ENCODE measurements at regions not wholly inside any gene's neighbourhood (a gene's known extent, or its start where the extent isn't known, plus 50 kb on each side); places are given as distances from the start of the nearest gene placed in this dataset.
"Not testable (repeated sequence)": the region's sequence is repeated elsewhere in the genome, so short reads cannot be mapped to it uniquely, and the experiment has no call there.

DNA sequence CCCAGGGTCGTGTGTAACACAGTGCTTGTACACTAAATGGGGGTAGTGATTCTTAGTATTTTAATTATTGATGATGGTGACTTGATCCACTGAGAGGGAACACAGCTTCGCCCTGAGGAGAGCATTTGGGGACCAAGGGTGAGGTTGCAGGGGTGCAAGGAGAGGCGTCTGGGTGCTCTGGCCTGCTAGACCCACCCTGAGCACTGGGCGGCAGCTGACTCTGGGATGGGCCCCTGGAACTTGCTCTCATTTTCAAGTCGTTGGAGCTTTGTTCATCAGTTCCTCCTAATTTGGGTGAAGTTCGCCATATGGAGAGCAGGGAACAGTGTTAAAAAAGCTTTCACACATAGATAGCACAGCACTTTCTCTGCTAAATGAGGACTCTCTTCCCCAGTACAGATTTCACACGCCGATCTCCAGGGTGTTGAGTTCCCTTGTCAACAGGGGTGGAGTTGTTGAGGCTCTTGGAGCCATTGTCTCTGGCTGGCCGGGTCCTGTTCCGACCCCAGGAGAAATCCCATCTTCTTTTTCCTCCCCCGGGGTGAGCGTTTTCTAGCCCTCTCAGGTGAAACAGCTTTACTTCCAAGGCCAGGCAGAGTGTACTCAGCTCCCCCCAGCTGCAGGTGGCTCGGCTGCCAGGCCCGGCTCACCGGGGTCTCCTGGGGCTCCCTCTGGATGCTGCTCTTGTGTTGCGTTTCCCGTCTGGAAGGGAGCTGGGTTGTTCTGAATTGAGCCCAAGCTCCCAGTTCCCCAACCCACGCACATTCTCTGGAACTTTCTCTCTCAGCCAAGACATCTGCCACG lies 367.4 kb downstream of the RPS6KC1 start:
- DNase-seq = no peak

GRCh38 chr1:213419401-213420030 lies 368.5 kb downstream of the RPS6KC1 start:
- no peak for DNase-seq

DNA sequence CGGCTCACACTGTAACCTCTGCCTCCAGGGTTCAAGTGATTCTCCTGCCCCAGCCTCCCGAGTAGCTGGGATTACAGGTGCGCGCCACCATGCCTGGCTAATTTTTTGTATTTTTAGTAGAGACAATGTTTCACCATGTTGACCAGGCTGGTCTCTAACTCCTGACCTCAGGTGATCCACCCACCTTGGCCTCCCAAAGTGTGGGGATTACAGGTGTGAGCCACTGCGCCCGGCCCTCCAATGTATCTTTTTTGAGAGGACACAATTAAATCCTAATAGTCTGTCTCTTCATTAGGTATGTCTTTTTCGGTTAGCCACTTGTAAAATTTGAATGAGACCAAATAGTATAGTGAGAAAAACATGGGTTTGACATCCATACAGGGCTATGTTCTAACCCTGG lies 370.1 kb downstream of the RPS6KC1 start:
- DNase-seq = not testable (repeated sequence)

DNA sequence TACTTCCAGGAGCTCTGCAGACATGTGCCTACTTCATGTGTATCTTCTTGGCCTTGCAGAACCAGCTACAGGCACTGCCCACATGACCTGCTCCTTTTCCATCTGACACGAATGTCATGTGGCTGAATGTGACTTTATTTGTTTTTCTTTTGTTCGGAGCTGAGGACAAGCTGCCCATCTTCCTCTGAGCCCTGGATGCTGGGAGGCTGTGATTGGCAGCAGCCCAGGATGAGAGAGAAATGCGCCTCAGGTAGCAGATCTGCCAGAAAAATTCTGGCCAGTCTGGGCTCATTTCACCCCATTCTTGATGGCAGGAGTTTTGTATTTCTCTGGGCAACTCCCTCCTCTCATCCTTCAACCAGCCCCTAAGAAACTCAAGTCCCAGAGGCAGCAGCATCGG lies 372.0 kb downstream of the RPS6KC1 start:
- DNase-seq = no peak

GRCh38 chr1:213423605-213424004 lies 372.6 kb downstream of the RPS6KC1 start:
- DNase-seq = no peak

DNA sequence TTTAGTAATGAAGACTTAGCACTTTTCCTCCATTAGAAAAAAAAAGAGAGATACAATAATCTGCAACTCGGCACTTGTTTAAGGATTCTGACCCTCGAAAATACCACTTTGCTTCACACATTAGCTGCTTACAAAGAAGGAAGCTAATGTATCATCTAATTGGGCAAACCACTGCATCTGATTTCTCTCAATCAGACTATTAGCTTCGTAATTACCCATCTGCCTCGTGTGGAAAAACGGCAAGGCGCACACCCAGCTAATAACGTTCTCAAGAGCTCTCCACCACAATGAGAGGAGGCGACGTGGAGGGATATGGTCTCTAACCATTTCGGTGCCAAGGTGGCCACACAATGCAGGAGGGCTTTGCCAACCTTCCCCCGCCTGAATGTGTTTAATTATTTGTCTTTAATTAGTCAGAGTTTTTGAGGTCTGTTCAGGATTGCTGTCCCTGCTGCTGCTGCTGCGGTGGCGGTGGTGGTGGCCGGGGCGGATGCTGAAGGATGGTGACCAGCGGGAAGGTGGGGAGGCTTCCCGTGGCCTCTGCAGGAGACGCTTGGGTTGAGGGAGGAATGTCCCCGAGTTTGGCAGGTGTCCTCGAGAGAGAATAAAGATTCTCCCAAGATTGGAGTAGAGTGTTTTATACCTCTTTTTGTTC lies 374.5 kb downstream of the RPS6KC1 start:
- peak; percentile 51 for DNase-seq

DNA sequence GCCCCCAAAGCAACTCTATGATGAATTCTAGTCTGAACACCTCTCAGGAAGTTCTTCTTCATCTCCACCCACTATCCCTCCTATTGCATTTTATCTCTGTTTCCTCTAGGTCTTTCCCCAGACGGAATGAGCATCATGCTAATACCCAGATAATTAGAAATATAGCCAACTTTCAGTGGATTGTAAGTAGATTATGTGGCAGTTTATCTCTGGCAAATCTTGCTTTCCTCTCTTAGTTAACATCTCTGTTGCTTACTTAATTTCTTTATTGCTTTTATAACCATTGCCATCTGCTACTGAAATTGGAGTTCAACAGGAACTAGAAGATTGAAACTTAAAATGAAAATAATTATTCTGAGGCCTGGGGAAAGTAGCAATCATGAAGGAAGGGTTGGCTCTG lies 378.6 kb downstream of the RPS6KC1 start:
- DNase-seq = peak; percentile 3

- no peak for DNase-seq
These were observed 384.7 kb downstream of the RPS6KC1 start for GRCh38 chr1:213435715-213436114.

- no peak for DNase-seq
These were observed 387.3 kb downstream of the RPS6KC1 start for GRCh38 chr1:213438339-213438738.

DNA sequence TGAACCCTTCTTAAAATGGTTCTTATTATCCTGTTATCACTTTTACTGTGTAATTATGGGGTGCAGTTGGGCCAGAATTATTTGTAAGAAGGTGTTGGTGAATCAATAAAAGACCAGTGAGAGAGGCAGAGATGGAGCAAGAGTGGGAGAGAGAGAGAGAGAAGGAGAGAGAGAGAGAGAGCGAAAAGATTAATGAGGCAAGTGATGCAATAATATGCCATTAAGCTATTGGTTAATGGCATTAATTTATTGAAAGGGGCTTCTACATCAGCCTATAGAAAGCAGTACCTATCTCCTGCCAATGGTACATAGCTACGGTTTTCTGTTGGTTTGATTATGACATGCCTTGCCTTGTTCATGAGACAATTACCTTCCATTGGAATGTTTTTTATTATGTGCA lies 388.7 kb downstream of the RPS6KC1 start:
- no peak for DNase-seq

DNA sequence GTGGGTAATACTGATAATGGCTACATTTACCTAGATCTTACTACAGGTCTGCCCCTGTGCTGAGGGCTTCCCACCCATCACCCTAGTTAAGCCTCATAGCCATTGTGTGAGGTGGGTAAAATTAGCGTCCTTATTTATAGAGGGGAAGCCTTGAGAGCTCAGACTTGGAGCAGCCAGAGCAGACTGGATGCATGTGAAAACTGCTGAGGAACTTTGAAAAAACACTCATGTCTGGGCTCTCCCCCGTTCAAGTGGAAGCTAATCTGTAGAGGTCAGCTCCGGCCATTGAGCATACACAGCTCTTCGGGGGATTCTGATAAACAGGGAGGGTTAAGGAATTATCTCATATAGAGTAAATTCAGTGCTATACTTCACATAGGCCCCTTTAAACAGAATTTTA lies 389.7 kb downstream of the RPS6KC1 start:
- DNase-seq = no peak

GRCh38 chr1:213443415-213443814 lies 392.4 kb downstream of the RPS6KC1 start:
- DNase-seq = no peak

GRCh38 chr1:213444224-213444623 lies 393.2 kb downstream of the RPS6KC1 start:
- DNase-seq = no peak

GRCh38 chr1:213446496-213446895 lies 395.5 kb downstream of the RPS6KC1 start:
- DNase-seq = no peak

DNA sequence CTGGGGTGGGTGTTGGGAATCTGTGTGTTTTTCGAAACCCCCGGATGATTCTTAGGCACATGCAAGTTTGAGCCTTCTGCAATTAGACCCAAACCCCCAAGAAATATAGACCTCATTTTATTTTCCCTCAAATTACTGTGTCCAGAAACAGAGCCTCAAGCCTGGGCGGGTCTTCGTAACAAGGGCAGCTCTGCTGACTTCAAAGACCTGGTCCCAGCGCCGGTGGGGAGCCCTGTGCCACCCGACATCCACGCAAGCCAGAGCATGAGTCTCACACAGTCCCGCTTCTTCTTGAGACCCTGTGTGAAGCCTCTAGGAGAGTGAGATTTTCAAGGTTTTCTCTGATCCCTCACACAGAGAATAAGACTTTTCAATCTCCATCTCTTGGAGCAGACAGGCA lies 397.3 kb downstream of the RPS6KC1 start:
- DNase-seq = no peak

- no peak for DNase-seq
These were observed 397.7 kb downstream of the RPS6KC1 start for GRCh38 chr1:213448776-213449175.

GRCh38 chr1:213452501-213452900 lies 401.5 kb downstream of the RPS6KC1 start:
- no peak for DNase-seq

GRCh38 chr1:213457186-213457585 lies 406.1 kb downstream of the RPS6KC1 start:
- no peak for DNase-seq

GRCh38 chr1:213457733-213458132 lies 406.7 kb downstream of the RPS6KC1 start:
- DNase-seq = no peak

- DNase-seq = not testable (repeated sequence)
These were observed 411.3 kb downstream of the RPS6KC1 start for GRCh38 chr1:213462374-213462773.

DNA sequence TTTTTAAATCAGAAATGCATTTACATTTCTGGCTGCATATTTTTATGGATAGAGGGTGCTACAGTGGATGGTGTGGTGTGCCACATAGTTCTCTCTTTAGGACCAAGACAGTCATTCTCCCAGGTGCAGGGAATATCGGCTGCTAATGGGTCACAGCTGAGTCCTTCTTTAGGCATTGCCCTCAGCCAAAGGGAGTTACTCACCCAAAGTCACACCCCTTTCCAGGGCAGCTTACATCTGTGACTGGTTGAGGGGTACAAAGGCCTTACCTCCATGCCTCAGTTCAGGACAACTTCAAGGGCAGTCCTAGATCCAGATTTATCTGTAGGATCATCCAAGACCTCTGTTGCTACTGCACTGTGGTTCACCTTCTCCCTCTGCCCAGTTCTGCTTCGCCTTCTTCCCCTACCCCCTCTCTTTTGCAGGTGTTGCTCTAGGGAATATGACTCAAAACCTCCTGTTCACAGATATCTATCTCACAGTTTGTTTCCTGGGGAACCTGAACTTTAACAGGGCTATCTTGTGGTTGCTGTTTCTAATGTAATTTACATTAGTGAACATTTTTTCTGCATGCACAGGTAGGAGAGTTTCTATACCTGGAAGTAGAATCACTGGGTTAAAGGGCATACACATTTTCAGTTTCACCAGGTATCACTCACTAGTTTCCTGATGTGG lies 413.9 kb downstream of the RPS6KC1 start:
- DNase-seq = no peak

GRCh38 chr1:213466541-213466940 lies 415.5 kb downstream of the RPS6KC1 start:
- no peak for DNase-seq

DNA sequence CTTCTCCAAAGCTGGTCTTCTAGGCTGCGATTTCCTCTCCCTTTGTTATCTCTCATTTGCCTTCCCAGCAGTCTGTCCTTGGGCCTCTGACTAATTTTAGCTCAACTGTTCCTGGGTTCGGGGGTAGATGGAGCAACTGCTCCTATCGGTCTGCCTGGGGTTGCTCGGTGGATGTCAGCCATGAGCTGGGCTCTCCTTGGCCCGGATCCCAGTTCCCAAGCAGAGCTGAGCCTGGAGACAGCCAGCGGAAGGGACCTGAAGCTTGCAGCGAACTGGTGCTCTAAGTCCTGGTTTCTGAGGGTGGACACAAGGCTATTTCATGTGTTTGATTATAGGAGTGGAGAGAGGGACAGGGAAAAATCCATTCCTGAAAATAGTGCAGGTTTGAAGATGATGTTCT lies 423.0 kb downstream of the RPS6KC1 start:
- no peak for DNase-seq

- no peak for DNase-seq
These were observed 430.4 kb downstream of the RPS6KC1 start for GRCh38 chr1:213481395-213481794.
